Vagina (tissue), 2 donors: ENCODE measurements at regions not wholly inside any gene's neighbourhood (a gene's known extent, or its start where the extent isn't known, plus 50 kb on each side); places are given as distances from the start of the nearest gene placed in this dataset.

ENCODE experiments used
- CTCF ChIP-seq, 3 experiments: fragments of 450-650 bp in 2 of 3; fragments of 200-600 bp in 1 of 3; sonication (generic) in 1 of 3; IDR thresholded peaks; one replicate each; pipeline ENCODE4 v1.5.1; 2017 to 2019; ENCODE audit warnings: antibody characterized with exemption in 3 of 3, mild to moderate bottlenecking in 2 of 3, moderate library complexity in 2 of 3
- POLR2A ChIP-seq, 2 donors: fragments of 450-650 bp; IDR thresholded peaks; one replicate each; pipeline ENCODE4 v1.6.1; 2017; ENCODE audit warnings: antibody characterized with exemption in 2 of 2, mild to moderate bottlenecking in 2 of 2, moderate library complexity in 2 of 2

- TF ChIP-seq CTCF (IDR thresholded peaks at IDR 0.05) = no peak
- no peak for TF ChIP-seq POLR2A (IDR thresholded peaks at IDR 0.05)
Observed at GRCh38 chr12:111067498-111067897, 147.1 kb upstream of the MYL2 start.
